PC-9 (cell line): ENCODE measurements at regions not wholly inside any gene's neighbourhood (a gene's known extent, or its start where the extent isn't known, plus 50 kb on each side); places are given as distances from the start of the nearest gene placed in this dataset.

Experiments used
- CTCF ChIP-seq: fragments of 200-600 bp; sonication (generic); conservative IDR thresholded peaks from 2 replicates; pipeline ENCODE4 v1.6.1; 2017; ENCODE audit warnings: mixed run types, antibody characterized with exemption, mild to moderate bottlenecking, moderate library complexity
- EZH2 ChIP-seq: fragments of 200-600 bp; sonication (generic); IDR thresholded peaks from 2 replicates; pipeline ENCODE4 v1.8.0; 2017; ENCODE audit warnings: antibody characterized with exemption, low read depth

GRCh38 chr18:40652321-40652720 lies 1302.7 kb upstream of the PIK3C3 start:
- TF ChIP-seq CTCF: no peak
- TF ChIP-seq EZH2: no peak
